HEK293 (cell line): ENCODE measurements at regions not wholly inside any gene's neighbourhood (a gene's known extent, or its start where the extent isn't known, plus 50 kb on each side); places are given as distances from the start of the nearest gene placed in this dataset.

Source experiments
- CTCF ChIA-PET: fragments of 350-600 bp; formaldehyde crosslinking; extraction: SDS; loops from one replicate; lab custom pipeline; 2021; ENCODE audit warnings: antibody characterized with exemption; lab: Yijun Ruan, JAX
- POLR2A ChIA-PET: fragments of 300-600 bp; formaldehyde crosslinking; extraction: SDS; loops from one replicate; lab custom pipeline; 2020; ENCODE audit warnings: antibody characterized with exemption, inconsistent platforms; lab: Yijun Ruan, JAX
- H3K27ac ChIP-seq: fragments of 200-500 bp; sonication (Bioruptor generic); 2 replicates; pipeline ENCODE4 v1.5.1; 2014; ENCODE audit warnings: low read depth, low read length, control low read depth, inconsistent platforms; ENCODE audit errors: extremely low read depth
- H3K36me3 ChIP-seq, 2 experiments: fragments of 200-500 bp in 1 of 2; sonication (Bioruptor generic) in 1 of 2; 1 replicate in 1 of 2; 2 replicates in 1 of 2; pipeline ENCODE4 v1.5.1; 2014 to 2017; ENCODE audit warnings: inconsistent platforms in 2 of 2, low read length in 2 of 2; ENCODE audit not compliant: control insufficient read depth in 2 of 2, insufficient read depth in 1 of 2
- H3K4me1 ChIP-seq: fragments of 200-500 bp; sonication (Bioruptor generic); 2 replicates; pipeline ENCODE4 v1.5.1; 2014; ENCODE audit warnings: mild to moderate bottlenecking, low read length, inconsistent platforms; ENCODE audit not compliant: control insufficient read depth, insufficient read depth
- H3K4me3 ChIP-seq: 2 replicates; pipeline ENCODE4 v1.5.1; 2011; ENCODE audit warnings: low read depth, mild to moderate bottlenecking, control low read depth, low read length, moderate library complexity
- H3K9me3 ChIP-seq: fragments of 200-500 bp; sonication (Bioruptor generic); 2 replicates; pipeline ENCODE4 v1.5.1; 2014; ENCODE audit warnings: low read depth, low read length, inconsistent platforms; ENCODE audit not compliant: control insufficient read depth, insufficient read depth
- EGR2 ChIP-seq: fragments of 450-650 bp; formaldehyde crosslinking; IDR thresholded peaks from 2 replicates; pipeline ENCODE4 v1.5.1; 2016; ENCODE audit warnings: low read depth, missing biosample characterization, missing genetic modification characterization
- KLF7 ChIP-seq: fragments of 450-650 bp; formaldehyde crosslinking; IDR thresholded peaks from 2 replicates; pipeline ENCODE4 v1.5.1; 2016; ENCODE audit warnings: missing biosample characterization, missing genetic modification characterization, borderline replicate concordance
- PRDM10 ChIP-seq: fragments of 450-650 bp; formaldehyde crosslinking; IDR thresholded peaks from 2 replicates; pipeline ENCODE4 v1.5.1; 2016; ENCODE audit warnings: missing biosample characterization, missing genetic modification characterization
- SALL2 ChIP-seq: fragments of 450-650 bp; formaldehyde crosslinking; IDR thresholded peaks from 2 replicates; pipeline ENCODE4 v1.5.0; 2017; ENCODE audit warnings: missing biosample characterization, mild to moderate bottlenecking, missing genetic modification characterization, borderline replicate concordance
- SCRT2 ChIP-seq: fragments of 450-650 bp; formaldehyde crosslinking; IDR thresholded peaks from 2 replicates; pipeline ENCODE4 v1.5.1; 2016; ENCODE audit warnings: missing biosample characterization, missing genetic modification characterization
- SP3 ChIP-seq: fragments of 450-650 bp; formaldehyde crosslinking; IDR thresholded peaks from 2 replicates; pipeline ENCODE4 v1.5.1; 2016; ENCODE audit warnings: missing biosample characterization, missing genetic modification characterization
- YY1 ChIP-seq: fragments of 450-650 bp; formaldehyde crosslinking; IDR thresholded peaks from 2 replicates; pipeline ENCODE4 v1.5.1; 2018; ENCODE audit warnings: missing biosample characterization, missing genetic modification characterization
- ZFHX2 ChIP-seq: fragments of 450-650 bp; formaldehyde crosslinking; conservative IDR thresholded peaks from 2 replicates; pipeline ENCODE4 v1.5.1; 2016; ENCODE audit warnings: missing biosample characterization, missing genetic modification characterization
- ZNF114 ChIP-seq: fragments of 450-650 bp; formaldehyde crosslinking; IDR thresholded peaks from 2 replicates; pipeline ENCODE4 v1.5.0; 2017; ENCODE audit warnings: missing biosample characterization, missing genetic modification characterization
- ZNF155 ChIP-seq: fragments of 450-650 bp; formaldehyde crosslinking; IDR thresholded peaks from 2 replicates; pipeline ENCODE4 v1.5.1; 2016; ENCODE audit warnings: missing biosample characterization, missing genetic modification characterization
- ZNF174 ChIP-seq: fragments of 450-650 bp; formaldehyde crosslinking; IDR thresholded peaks from 2 replicates; pipeline ENCODE4 v1.5.0; 2017; ENCODE audit warnings: missing biosample characterization, mild to moderate bottlenecking, missing genetic modification characterization
- ZNF266 ChIP-seq: fragments of 450-650 bp; formaldehyde crosslinking; IDR thresholded peaks from 2 replicates; pipeline ENCODE4 v1.5.1; 2016; ENCODE audit warnings: missing biosample characterization, missing genetic modification characterization, low read depth
- ZNF416 ChIP-seq: fragments of 450-650 bp; formaldehyde crosslinking; IDR thresholded peaks from 2 replicates; pipeline ENCODE4 v1.5.1; 2016; ENCODE audit warnings: missing biosample characterization, missing genetic modification characterization
- ZNF433 ChIP-seq: fragments of 450-650 bp; formaldehyde crosslinking; IDR thresholded peaks from 2 replicates; pipeline ENCODE4 v1.5.1; 2016; ENCODE audit warnings: missing biosample characterization, missing genetic modification characterization, low read depth
- ZNF473 ChIP-seq: fragments of 450-650 bp; formaldehyde crosslinking; IDR thresholded peaks from 2 replicates; pipeline ENCODE4 v1.5.1; 2017; ENCODE audit warnings: missing biosample characterization, missing genetic modification characterization
- ZNF529 ChIP-seq: fragments of 450-650 bp; formaldehyde crosslinking; IDR thresholded peaks from 2 replicates; pipeline ENCODE4 v1.5.1; 2017; ENCODE audit warnings: missing genetic modification characterization, missing biosample characterization; ENCODE audit not compliant: insufficient replicate concordance
- ZNF645 ChIP-seq: fragments of 450-650 bp; formaldehyde crosslinking; IDR thresholded peaks from 2 replicates; pipeline ENCODE4; 2016; ENCODE audit warnings: missing biosample characterization, missing genetic modification characterization
- ZNF658 ChIP-seq: fragments of 450-650 bp; formaldehyde crosslinking; IDR thresholded peaks from 2 replicates; pipeline ENCODE4; 2016; ENCODE audit warnings: missing biosample characterization, missing genetic modification characterization
- ZNF670 ChIP-seq: fragments of 450-650 bp; formaldehyde crosslinking; IDR thresholded peaks from 2 replicates; pipeline ENCODE4 v1.5.1; 2016; ENCODE audit warnings: missing biosample characterization, missing genetic modification characterization, low read depth

GRCh38 chr15:37199545-37199944 is 99.2 kb upstream of the MEIS2 start:
- Histone ChIP-seq H3K27ac (no peak overlapping the region), H3K36me3 (no peaks in the 10 kb centered on the region), H3K9me3 (no peaks in the 10 kb centered on the region), H3K4me3 (no peak overlapping the region), H3K4me1 (no peaks in the 10 kb centered on the region)
- ChIA-PET CTCF (interaction anchor here (0.6 kb wide), 1 partner anchor 69 kb away, joined by 4 read pairs; no protein-coding TSS in a partner anchor), POLR2A (no interaction called here)
- TF ChIP-seq PRDM10 (no peak), ZNF433 (no peak), ZFHX2 (tag by site-specific recombination) (peak; percentile 81), SP3 (tag by site-specific recombination) (no peak), EGR2 (tag by site-specific recombination) (peak; percentile 70), ZNF416 (tag by site-specific recombination) (no peak), SCRT2 (tag by site-specific recombination) (no peak)

DNA sequence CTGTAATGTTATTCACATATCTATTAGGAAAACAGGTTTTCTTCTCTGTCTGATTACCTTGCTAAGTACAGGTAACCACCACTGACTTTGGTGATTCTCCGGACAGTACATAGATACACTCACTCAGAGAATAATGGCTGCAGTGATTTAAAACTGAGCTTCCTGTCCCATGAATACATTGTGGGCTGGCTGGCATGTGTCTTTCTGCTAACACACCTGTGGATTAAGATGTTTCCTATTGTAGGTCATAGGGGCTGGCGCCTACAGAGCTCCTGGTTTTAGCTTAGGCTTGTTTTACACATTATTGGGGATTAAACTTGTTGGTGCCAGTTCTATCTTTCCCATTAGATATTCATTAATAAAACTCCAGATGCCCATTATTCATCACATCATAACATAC is 102.7 kb upstream of the MEIS2 start:
- no peak overlapping the region for H3K27ac ChIP-seq
- H3K4me3 ChIP-seq: no peak overlapping the region
- no peaks in the 10 kb centered on the region for H3K4me1 ChIP-seq
- no peaks in the 10 kb centered on the region for H3K9me3 ChIP-seq
- CTCF ChIA-PET: no interaction called here
- POLR2A ChIA-PET: no interaction called here
- TF ChIP-seq KLF7 (tag by site-specific recombination): no peak
- no peak for TF ChIP-seq ZNF529 (tag by site-specific recombination)
- TF ChIP-seq ZNF174 (tag by site-specific recombination): no peak
- no peak for TF ChIP-seq ZNF658 (tag by site-specific recombination)
- no peak for TF ChIP-seq ZNF155 (tag by site-specific recombination)
- TF ChIP-seq ZNF473 (tag by site-specific recombination): no peak
- no peak for TF ChIP-seq SALL2
- no peak for TF ChIP-seq ZNF266 (tag by site-specific recombination)
- no peak for TF ChIP-seq ZNF645 (tag by site-specific recombination)
- no peaks in the 10 kb centered on the region for H3K36me3 ChIP-seq

DNA sequence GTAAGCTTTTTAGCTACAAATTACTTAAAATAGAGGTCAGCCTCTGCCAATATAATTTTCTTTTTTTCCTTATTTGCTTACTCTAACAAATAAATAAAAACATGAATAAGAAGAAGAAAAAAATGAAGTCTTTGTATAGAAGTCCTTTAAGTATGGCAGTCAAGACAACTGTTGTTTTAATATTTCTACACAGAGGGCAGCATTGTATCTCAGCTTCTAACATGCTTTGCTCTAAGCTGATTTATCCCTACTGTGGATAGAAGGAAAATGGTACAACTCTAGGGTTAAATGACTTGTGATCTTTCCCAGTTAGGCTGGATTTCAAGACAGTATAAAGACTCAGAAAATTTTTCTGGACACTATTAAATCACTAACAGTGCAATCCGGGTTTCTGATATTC is 104.3 kb upstream of the MEIS2 start:
- CTCF ChIA-PET: interaction anchor here (0.7 kb wide), 1 partner anchor 1091 kb away, joined by 3 read pairs; no protein-coding TSS in a partner anchor

More for the DNA sequence above, 104.3 kb upstream of the MEIS2 start:
- no peak overlapping the region for H3K27ac ChIP-seq
- no peaks in the 10 kb centered on the region for H3K4me1 ChIP-seq
- no peak overlapping the region for H3K4me3 ChIP-seq
- no peaks in the 10 kb centered on the region for H3K9me3 ChIP-seq
- POLR2A ChIA-PET: no interaction called here
- H3K36me3 ChIP-seq: no peaks in the 10 kb centered on the region
- TF ChIP-seq YY1 (tag by site-specific recombination): no peak
- TF ChIP-seq ZNF670 (tag by site-specific recombination): no peak
- no peak for TF ChIP-seq ZNF114 (tag by site-specific recombination)
- TF ChIP-seq, all 188 proteins: peak for 0
